Tibial nerve (tissue), 4 donors: ENCODE measurements at regions not wholly inside any gene's neighbourhood (a gene's known extent, or its start where the extent isn't known, plus 50 kb on each side); places are given as distances from the start of the nearest gene placed in this dataset.

ENCODE experiments used
- EP300 ChIP-seq, 2 donors: sonication (generic); formaldehyde crosslinking; IDR thresholded peaks; one replicate each; pipeline ENCODE4 v1.6.1; 2017; ENCODE audit warnings: antibody characterized with exemption in 2 of 2, mild to moderate bottlenecking in 1 of 2
- POLR2A ChIP-seq, 2 donors: fragments of 450-650 bp; IDR thresholded peaks; one replicate each; pipeline ENCODE4 v1.6.1; 2017; ENCODE audit warnings: antibody characterized with exemption in 2 of 2, mild to moderate bottlenecking in 2 of 2, moderate library complexity in 2 of 2
- TF ChIP-seq, protein P1 (sequence below), 5 experiments: fragments of 200-600 bp in 3 of 5; fragments of 450-650 bp in 2 of 5; sonication (generic) in 3 of 5; IDR thresholded peaks; one replicate each; pipeline ENCODE4 v1.5.1; 2016 to 2019; ENCODE audit warnings: antibody characterized with exemption in 5 of 5, mild to moderate bottlenecking in 3 of 5, moderate library complexity in 2 of 5

DNA sequence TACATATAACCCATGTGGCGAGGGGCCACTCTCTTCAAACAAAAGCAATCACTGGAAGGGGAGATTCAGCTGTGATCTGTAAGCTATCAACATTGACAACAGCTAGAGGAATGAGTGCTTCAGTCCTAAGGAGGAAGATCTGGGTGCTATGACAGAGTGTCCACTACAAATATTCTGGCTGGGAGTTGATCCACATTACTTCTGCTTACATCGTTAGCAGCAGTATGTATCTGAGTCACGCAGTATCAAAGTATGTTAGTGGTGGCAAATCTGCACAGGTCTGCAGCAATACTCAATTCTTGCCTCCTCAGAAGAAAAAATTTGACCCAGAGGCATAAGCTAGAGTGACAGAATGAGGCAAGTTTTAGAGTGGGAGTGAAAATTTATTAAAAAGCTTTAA lies 267.0 kb downstream of the PTH2R start:
- TF ChIP-seq, protein P1, sequence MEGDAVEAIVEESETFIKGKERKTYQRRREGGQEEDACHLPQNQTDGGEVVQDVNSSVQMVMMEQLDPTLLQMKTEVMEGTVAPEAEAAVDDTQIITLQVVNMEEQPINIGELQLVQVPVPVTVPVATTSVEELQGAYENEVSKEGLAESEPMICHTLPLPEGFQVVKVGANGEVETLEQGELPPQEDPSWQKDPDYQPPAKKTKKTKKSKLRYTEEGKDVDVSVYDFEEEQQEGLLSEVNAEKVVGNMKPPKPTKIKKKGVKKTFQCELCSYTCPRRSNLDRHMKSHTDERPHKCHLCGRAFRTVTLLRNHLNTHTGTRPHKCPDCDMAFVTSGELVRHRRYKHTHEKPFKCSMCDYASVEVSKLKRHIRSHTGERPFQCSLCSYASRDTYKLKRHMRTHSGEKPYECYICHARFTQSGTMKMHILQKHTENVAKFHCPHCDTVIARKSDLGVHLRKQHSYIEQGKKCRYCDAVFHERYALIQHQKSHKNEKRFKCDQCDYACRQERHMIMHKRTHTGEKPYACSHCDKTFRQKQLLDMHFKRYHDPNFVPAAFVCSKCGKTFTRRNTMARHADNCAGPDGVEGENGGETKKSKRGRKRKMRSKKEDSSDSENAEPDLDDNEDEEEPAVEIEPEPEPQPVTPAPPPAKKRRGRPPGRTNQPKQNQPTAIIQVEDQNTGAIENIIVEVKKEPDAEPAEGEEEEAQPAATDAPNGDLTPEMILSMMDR (IDR thresholded peaks at IDR 0.05): no peak
- TF ChIP-seq POLR2A (IDR thresholded peaks at IDR 0.05) (no peak), EP300 (IDR thresholded peaks at IDR 0.05) (no peak)
